Neuron (in vitro differentiated cells): ENCODE measurements at regions not wholly inside any gene's neighbourhood (a gene's known extent, or its start where the extent isn't known, plus 50 kb on each side); places are given as distances from the start of the nearest gene placed in this dataset.

Source experiments
- H2AFZ ChIP-seq: one replicate; pipeline ENCODE4 v1.6.1; 2013; ENCODE audit warnings: low read depth, mild to moderate bottlenecking, inconsistent platforms, low read length, moderate library complexity
- H3K27me3 ChIP-seq: one replicate; pipeline ENCODE4 v1.6.1; 2013; ENCODE audit warnings: low read length; ENCODE audit not compliant: insufficient read depth
- H3K36me3 ChIP-seq: one replicate; pipeline ENCODE4 v1.6.1; 2013; ENCODE audit warnings: low read length; ENCODE audit not compliant: insufficient read depth
- H3K4me1 ChIP-seq: one replicate; pipeline ENCODE4 v1.6.1; 2013; ENCODE audit warnings: low read length; ENCODE audit not compliant: insufficient read depth
- H3K4me3 ChIP-seq: 2 replicates; pipeline ENCODE4 v1.5.1; 2013; ENCODE audit warnings: mild to moderate bottlenecking, low read length, moderate library complexity
- H3K9me3 ChIP-seq: one replicate; pipeline ENCODE4 v1.6.1; 2013; ENCODE audit warnings: low read length

DNA sequence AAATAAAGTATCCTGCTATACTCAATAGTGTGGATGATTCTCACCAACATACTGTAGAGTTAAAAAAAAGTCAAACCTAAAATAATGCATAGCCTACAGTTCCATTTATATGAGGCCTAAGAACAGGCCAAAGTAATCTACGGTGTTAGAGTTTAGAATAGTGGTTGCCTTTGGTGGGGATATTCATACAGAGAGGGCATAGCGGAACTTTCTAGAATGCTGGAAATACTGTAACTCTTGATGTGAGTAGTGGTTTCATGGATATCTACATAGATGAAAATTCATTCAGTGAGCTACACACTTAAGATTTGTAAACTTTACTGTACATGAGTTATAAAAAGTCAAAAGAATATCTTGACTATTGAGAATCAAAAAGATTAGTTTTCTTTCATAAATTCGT is 349.9 kb upstream of the NFE2L3 start:
- Histone ChIP-seq H3K9me3 (no peaks in the 10 kb centered on the region), H3K27me3 (no peaks in the 10 kb centered on the region), H3K36me3 (no peaks in the 10 kb centered on the region), H3K4me3 (no peak overlapping the region), H3K4me1 (peaks cover 3% of the 10 kb centered on the region), H2AFZ (no peak overlapping the region)

- Histone ChIP-seq H3K4me1 (peaks cover 3% of the 10 kb centered on the region), H3K36me3 (no peaks in the 10 kb centered on the region), H3K27me3 (no peaks in the 10 kb centered on the region), H3K4me3 (no peak overlapping the region), H2AFZ (no peak overlapping the region), H3K9me3 (no peaks in the 10 kb centered on the region)
Measured at GRCh38 chr7:25802473-25802872, 349.5 kb upstream of the NFE2L3 start.

GRCh38 chr7:25803117-25803887 is 348.7 kb upstream of the NFE2L3 start:
- peaks cover 3% of the 10 kb centered on the region for H3K4me1 ChIP-seq
- H2AFZ ChIP-seq, result no peak overlapping the region
- no peaks in the 10 kb centered on the region for H3K9me3 ChIP-seq
- H3K36me3 ChIP-seq, result no peaks in the 10 kb centered on the region
- H3K27me3 ChIP-seq, result no peaks in the 10 kb centered on the region
- H3K4me3 ChIP-seq, result no peak overlapping the region

DNA sequence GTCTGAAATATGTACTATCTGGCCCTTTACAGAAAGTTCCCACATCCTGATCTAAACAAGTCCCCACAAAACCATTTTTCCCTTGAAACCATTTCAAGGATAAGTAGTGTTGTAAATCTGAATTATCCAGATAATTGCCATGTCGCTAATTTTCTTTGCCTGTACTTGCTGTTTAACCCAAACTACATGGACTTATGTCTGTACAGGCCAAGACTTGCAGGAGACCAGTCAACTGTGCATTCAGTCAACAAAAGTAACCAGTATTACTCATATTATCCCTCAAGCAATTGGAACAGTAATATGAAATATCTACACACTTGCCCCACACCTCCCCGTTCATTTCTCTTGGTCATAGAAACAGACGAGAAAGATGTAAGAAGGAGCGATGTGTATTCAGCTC is 347.8 kb upstream of the NFE2L3 start:
- Histone ChIP-seq H3K9me3 (no peaks in the 10 kb centered on the region), H3K36me3 (no peaks in the 10 kb centered on the region), H2AFZ (no peak overlapping the region), H3K4me3 (no peak overlapping the region), H3K4me1 (peaks cover 5% of the 10 kb centered on the region), H3K27me3 (no peaks in the 10 kb centered on the region)

- Histone ChIP-seq H3K4me3 (no peak overlapping the region), H3K4me1 (peaks cover 6% of the 10 kb centered on the region), H3K27me3 (no peaks in the 10 kb centered on the region), H3K9me3 (no peaks in the 10 kb centered on the region), H2AFZ (no peak overlapping the region), H3K36me3 (no peaks in the 10 kb centered on the region)
Measured at GRCh38 chr7:25805027-25805687, 346.8 kb upstream of the NFE2L3 start.

DNA sequence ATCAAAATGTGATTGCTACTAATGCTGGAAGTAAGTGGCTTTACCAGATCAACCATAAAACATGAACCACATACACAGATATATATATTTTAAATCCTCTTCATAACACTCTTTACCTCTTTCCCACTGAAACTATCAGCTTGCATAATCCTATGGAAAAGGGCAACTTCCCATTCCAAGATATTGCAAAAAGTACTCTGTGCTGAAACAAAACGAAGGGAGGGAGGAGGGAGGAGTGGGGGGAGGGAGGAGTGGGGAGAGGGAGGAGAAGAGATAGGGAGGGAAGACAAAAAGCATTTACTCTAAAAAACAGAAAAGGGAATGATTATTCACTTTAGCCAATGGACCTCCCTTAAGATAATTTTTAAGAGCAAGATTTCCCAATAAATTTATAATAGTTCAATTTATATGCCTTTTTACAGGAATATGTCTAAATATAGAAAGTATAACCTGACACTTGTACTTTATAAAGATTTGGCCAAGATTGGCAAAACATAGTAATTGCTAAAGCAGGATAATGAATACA is 344.8 kb upstream of the NFE2L3 start:
- peaks cover 6% of the 10 kb centered on the region for H3K4me1 ChIP-seq
- no peaks in the 10 kb centered on the region for H3K36me3 ChIP-seq

DNA sequence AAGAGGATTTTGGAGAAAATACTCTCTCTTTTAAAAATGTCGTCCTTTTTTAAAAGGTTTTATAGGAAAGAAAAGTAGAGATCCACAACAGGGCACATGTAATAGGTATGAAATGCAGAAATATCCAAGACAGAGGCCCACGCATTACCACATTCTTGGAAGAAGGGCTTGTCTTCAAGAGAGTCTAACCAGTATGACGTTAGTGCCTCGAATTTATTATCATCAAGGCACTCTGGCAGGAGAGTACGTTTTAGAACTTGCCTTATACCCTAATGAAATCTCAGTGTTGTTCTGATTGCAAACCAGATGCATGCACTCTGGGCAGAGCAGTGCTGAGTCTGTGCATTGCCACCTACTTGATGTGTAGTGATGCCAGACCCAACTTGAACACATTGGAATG is 342.6 kb upstream of the NFE2L3 start:
- no peak overlapping the region for H2AFZ ChIP-seq

More for the DNA sequence above, 344.8 kb upstream of the NFE2L3 start:
- H2AFZ ChIP-seq, result no peak overlapping the region
- no peaks in the 10 kb centered on the region for H3K9me3 ChIP-seq
- no peaks in the 10 kb centered on the region for H3K27me3 ChIP-seq
- no peak overlapping the region for H3K4me3 ChIP-seq

GRCh38 chr7:25812086-25812850 is 339.7 kb upstream of the NFE2L3 start:
- Histone ChIP-seq H3K9me3 (no peaks in the 10 kb centered on the region), H3K36me3 (no peaks in the 10 kb centered on the region), H2AFZ (no peak overlapping the region), H3K27me3 (no peaks in the 10 kb centered on the region), H3K4me3 (no peak overlapping the region), H3K4me1 (peaks cover 9% of the 10 kb centered on the region)

More for the DNA sequence above, 342.6 kb upstream of the NFE2L3 start:
- Histone ChIP-seq H3K4me1 (peaks cover 3% of the 10 kb centered on the region), H3K4me3 (no peak overlapping the region), H3K9me3 (no peaks in the 10 kb centered on the region), H3K27me3 (no peaks in the 10 kb centered on the region), H3K36me3 (no peaks in the 10 kb centered on the region)

DNA sequence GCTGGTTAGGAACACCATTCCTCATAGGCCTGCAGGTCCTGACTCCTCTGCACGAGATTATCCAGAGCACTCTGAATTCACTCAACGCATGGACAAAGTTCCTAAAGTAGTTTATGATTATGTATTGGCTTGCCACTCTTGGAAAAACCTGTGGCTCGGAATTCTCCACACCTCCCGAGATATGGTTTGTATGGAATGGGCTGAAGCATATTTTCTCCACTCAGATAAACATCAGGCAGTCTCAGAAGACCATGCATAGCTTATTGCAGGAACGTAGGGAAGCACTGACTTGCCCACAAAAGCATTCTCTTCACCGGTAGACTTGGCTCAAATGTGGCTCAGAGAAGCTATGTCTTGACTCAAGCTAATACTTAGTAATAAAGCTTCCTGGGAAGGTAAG is 338.6 kb upstream of the NFE2L3 start:
- Histone ChIP-seq H2AFZ (no peak overlapping the region), H3K27me3 (no peaks in the 10 kb centered on the region), H3K4me1 (peaks cover 10% of the 10 kb centered on the region), H3K4me3 (no peak overlapping the region), H3K36me3 (no peaks in the 10 kb centered on the region), H3K9me3 (no peaks in the 10 kb centered on the region)

DNA sequence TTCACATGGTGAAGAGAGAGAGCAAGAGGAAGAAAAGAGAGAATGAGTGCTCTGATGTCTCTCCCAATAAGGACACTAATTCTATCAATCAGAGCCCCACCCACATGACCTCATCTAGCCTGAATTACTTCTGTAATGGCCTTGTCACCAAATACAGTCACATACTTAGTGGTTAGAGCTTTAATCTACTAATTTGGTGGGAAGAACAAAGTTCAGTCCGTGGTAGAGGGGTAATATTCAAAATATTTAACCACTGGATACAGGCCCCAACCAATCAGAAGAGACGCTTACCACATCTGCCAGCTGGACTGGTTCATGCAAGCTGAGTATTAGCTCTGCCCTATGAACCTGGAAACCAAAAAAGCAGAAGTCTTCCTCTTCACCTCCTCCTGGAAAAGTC is 336.3 kb upstream of the NFE2L3 start:
- peaks cover 7% of the 10 kb centered on the region for H3K4me1 ChIP-seq
- H3K9me3 ChIP-seq, result no peaks in the 10 kb centered on the region
- no peak overlapping the region for H2AFZ ChIP-seq
- no peaks in the 10 kb centered on the region for H3K36me3 ChIP-seq
- H3K27me3 ChIP-seq, result no peaks in the 10 kb centered on the region
- no peak overlapping the region for H3K4me3 ChIP-seq

DNA sequence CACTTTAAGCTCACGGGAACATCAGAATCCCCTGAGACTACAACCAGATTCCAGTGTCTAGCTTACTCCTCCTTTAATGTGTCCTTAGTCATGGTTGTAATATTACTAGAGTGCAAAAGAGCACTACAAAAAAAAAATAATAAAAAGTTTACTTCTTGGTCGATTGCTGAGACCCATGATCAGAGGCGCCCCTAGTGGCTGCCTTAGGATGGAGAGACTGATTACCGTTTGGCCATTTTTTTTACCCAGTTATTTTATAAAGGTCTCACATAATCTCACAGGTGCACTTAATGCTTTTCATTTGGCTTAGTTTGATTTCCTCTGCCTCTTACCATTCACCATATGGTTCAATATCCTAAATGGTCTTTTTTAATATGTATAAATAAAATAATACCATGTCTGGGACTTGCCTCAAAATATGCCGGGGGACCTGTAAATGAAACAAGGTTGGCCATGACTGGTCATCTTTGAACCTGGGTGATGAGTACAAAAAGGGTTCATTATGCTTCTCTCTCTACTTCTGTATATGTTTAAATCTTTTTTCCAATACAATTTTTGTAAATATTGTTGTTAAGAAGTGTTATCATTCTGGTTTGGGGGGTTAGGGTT is 331.5 kb upstream of the NFE2L3 start:
- no peaks in the 10 kb centered on the region for H3K36me3 ChIP-seq
- no peak overlapping the region for H3K4me3 ChIP-seq
- H2AFZ ChIP-seq, result no peak overlapping the region
- H3K9me3 ChIP-seq, result no peaks in the 10 kb centered on the region
- H3K4me1 ChIP-seq, result peaks cover 14% of the 10 kb centered on the region
- no peaks in the 10 kb centered on the region for H3K27me3 ChIP-seq

GRCh38 chr7:25821225-25821624 is 330.8 kb upstream of the NFE2L3 start:
- Histone ChIP-seq H3K27me3 (no peaks in the 10 kb centered on the region), H3K9me3 (no peaks in the 10 kb centered on the region), H3K4me1 (peaks cover 14% of the 10 kb centered on the region), H3K36me3 (no peaks in the 10 kb centered on the region), H3K4me3 (no peak overlapping the region), H2AFZ (peak overlapping the region; percentile 51)

DNA sequence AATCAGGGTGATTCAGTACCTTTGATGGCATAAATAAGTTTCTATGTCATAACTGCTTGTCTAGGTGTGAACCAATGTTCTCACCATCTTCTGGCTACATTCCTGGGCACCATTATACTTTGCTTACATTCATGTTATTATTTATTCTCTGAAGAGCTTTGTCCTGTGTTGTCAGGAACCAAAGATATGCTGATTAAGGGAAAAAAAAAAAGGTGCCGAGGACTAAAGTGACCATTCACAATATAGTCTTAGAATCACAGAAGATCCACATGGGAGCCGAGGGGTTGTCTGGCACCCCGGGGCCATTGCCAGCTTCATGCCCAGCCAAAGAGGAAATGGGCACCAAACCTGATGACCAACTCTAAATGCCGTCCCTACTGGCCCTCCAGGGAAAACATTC is 329.2 kb upstream of the NFE2L3 start:
- Histone ChIP-seq H3K4me1 (peaks cover 6% of the 10 kb centered on the region), H3K4me3 (no peak overlapping the region), H3K9me3 (no peaks in the 10 kb centered on the region), H2AFZ (no peak overlapping the region), H3K36me3 (no peaks in the 10 kb centered on the region), H3K27me3 (no peaks in the 10 kb centered on the region)
